ENCODE measurements at regions not wholly inside any gene's neighbourhood (a gene's known extent, or its start where the extent isn't known, plus 50 kb on each side); places are given as distances from the start of the nearest gene placed in this dataset.

DNA sequence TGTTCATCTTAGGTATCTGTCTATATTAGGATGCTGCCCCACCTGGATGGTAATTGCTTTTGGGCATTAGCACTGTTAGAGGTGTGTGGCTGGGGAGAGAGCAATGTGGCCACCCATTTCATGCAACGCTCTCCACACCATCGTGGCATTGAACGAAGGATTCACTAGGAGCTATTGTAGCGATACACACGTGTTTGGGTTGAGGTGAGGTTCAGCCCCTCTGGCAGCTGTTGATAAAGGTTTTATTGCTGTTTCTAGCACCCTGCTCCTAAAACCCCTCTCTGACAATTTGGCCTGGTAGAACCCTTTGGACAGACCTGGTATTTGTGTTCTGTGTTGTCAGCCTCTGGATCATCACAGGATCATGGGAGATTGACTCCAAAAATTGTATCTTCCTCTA lies 280.9 kb downstream of the PRL start (continued):
- TF ChIP-seq EGR1 (IDR thresholded peaks at IDR 0.05; ENCODE audit: low read depth in 2 of 2) (no peak), YY1 (IDR thresholded peaks at IDR 0.05) (no peak)

GRCh38 chr6:22017272-22017671 lies 279.6 kb downstream of the PRL start:
- no peak overlapping the region for H3K9ac ChIP-seq (ENCODE audit: low read depth in 1 of 2, low read length in 2 of 2)
- TF ChIP-seq SP1 (IDR thresholded peaks at IDR 0.05) (no peak), ZBTB33 (IDR thresholded peaks at IDR 0.05) (no peak), HNF4A (conservative IDR thresholded peaks at IDR 0.05) (no peak), FOXA1 (IDR thresholded peaks at IDR 0.05) (no peak), RAD21 (IDR thresholded peaks at IDR 0.05) (no peak), NR2F2 (IDR thresholded peaks at IDR 0.05) (no peak), TAF1 (conservative IDR thresholded peaks at IDR 0.05) (no peak), JUND (IDR thresholded peaks at IDR 0.05) (no peak), YY1 (IDR thresholded peaks at IDR 0.05) (no peak), EGR1 (IDR thresholded peaks at IDR 0.05; ENCODE audit: low read depth in 2 of 2) (no peak), GABPA (IDR thresholded peaks at IDR 0.05 in 1 of 2, conservative IDR thresholded peaks at IDR 0.05 in 1 of 2) (no peak), RXRA (IDR thresholded peaks at IDR 0.05) (no peak)
- TF ChIP-seq, protein P1, sequence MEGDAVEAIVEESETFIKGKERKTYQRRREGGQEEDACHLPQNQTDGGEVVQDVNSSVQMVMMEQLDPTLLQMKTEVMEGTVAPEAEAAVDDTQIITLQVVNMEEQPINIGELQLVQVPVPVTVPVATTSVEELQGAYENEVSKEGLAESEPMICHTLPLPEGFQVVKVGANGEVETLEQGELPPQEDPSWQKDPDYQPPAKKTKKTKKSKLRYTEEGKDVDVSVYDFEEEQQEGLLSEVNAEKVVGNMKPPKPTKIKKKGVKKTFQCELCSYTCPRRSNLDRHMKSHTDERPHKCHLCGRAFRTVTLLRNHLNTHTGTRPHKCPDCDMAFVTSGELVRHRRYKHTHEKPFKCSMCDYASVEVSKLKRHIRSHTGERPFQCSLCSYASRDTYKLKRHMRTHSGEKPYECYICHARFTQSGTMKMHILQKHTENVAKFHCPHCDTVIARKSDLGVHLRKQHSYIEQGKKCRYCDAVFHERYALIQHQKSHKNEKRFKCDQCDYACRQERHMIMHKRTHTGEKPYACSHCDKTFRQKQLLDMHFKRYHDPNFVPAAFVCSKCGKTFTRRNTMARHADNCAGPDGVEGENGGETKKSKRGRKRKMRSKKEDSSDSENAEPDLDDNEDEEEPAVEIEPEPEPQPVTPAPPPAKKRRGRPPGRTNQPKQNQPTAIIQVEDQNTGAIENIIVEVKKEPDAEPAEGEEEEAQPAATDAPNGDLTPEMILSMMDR (IDR thresholded peaks at IDR 0.05; ENCODE audit: low read depth, low read length, missing input control): no peak
- TF ChIP-seq, protein P2, sequence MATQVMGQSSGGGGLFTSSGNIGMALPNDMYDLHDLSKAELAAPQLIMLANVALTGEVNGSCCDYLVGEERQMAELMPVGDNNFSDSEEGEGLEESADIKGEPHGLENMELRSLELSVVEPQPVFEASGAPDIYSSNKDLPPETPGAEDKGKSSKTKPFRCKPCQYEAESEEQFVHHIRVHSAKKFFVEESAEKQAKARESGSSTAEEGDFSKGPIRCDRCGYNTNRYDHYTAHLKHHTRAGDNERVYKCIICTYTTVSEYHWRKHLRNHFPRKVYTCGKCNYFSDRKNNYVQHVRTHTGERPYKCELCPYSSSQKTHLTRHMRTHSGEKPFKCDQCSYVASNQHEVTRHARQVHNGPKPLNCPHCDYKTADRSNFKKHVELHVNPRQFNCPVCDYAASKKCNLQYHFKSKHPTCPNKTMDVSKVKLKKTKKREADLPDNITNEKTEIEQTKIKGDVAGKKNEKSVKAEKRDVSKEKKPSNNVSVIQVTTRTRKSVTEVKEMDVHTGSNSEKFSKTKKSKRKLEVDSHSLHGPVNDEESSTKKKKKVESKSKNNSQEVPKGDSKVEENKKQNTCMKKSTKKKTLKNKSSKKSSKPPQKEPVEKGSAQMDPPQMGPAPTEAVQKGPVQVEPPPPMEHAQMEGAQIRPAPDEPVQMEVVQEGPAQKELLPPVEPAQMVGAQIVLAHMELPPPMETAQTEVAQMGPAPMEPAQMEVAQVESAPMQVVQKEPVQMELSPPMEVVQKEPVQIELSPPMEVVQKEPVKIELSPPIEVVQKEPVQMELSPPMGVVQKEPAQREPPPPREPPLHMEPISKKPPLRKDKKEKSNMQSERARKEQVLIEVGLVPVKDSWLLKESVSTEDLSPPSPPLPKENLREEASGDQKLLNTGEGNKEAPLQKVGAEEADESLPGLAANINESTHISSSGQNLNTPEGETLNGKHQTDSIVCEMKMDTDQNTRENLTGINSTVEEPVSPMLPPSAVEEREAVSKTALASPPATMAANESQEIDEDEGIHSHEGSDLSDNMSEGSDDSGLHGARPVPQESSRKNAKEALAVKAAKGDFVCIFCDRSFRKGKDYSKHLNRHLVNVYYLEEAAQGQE (IDR thresholded peaks at IDR 0.05): no peak
- TF ChIP-seq, protein P3, sequence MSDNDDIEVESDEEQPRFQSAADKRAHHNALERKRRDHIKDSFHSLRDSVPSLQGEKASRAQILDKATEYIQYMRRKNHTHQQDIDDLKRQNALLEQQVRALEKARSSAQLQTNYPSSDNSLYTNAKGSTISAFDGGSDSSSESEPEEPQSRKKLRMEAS (IDR thresholded peaks at IDR 0.05): no peak
- H3K27me3 ChIP-seq (ENCODE audit: control insufficient read depth in 4 of 4, insufficient read depth in 4 of 4, low read length in 3 of 4): no peaks in the 10 kb centered on the region
- no peak overlapping the region for H3K27ac ChIP-seq (ENCODE audit: low read depth in 1 of 2, low read length in 2 of 2)
- no peak overlapping the region for H3K4me3 ChIP-seq (ENCODE audit: low read depth in 1 of 3, low read length in 3 of 3)
- H3K9me3 ChIP-seq (ENCODE audit: control insufficient read depth in 4 of 4, low read length in 3 of 4): peaks cover 0 to 6% (median 0%) of the 10 kb centered on the region in 4 donors
- WGBS: 25% methylated on average over 1 of the region's 1 CpG
- H3K36me3 ChIP-seq (ENCODE audit: control insufficient read depth in 4 of 4, insufficient read depth in 3 of 4, low read depth in 1 of 4, low read length in 3 of 4): no peaks in the 10 kb centered on the region
- no peaks in the 10 kb centered on the region for H3K4me1 ChIP-seq (ENCODE audit: control insufficient read depth in 4 of 4, insufficient read depth in 4 of 4, low read length in 3 of 4)
- no peak for DNase-seq (ENCODE audit: low spot score)
